ENCODE measurements at regions not wholly inside any gene's neighbourhood (a gene's known extent, or its start where the extent isn't known, plus 50 kb on each side); places are given as distances from the start of the nearest gene placed in this dataset.

DNA sequence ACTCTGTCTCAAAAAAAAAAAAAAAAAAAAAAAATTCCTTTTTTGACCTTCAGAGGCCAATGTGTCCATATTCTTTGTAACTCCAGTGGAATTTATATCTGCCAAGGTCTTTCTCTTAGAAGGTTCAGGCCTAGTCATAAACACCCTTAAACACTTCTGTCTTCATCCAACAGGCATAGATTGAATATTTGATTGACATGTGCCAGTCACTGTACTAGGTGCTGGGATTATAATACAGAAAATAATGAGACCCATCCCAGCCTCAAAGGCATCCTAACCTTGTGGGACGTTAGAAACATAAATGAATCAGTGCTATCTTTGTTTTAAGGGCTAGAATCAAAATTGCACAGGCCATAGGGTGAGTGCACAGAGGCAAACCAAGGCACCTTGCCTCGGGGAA lies 62.9 kb upstream of the SERBP1 start (continued):
- no peak for TF ChIP-seq RCOR1 (conservative IDR thresholded peaks at IDR 0.05; ENCODE audit: low read depth, low read length)
- no peak for TF ChIP-seq NR2F1 (conservative IDR thresholded peaks at IDR 0.05)
- TF ChIP-seq, protein P1, sequence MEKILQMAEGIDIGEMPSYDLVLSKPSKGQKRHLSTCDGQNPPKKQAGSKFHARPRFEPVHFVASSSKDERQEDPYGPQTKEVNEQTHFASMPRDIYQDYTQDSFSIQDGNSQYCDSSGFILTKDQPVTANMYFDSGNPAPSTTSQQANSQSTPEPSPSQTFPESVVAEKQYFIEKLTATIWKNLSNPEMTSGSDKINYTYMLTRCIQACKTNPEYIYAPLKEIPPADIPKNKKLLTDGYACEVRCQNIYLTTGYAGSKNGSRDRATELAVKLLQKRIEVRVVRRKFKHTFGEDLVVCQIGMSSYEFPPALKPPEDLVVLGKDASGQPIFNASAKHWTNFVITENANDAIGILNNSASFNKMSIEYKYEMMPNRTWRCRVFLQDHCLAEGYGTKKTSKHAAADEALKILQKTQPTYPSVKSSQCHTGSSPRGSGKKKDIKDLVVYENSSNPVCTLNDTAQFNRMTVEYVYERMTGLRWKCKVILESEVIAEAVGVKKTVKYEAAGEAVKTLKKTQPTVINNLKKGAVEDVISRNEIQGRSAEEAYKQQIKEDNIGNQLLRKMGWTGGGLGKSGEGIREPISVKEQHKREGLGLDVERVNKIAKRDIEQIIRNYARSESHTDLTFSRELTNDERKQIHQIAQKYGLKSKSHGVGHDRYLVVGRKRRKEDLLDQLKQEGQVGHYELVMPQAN (conservative IDR thresholded peaks at IDR 0.05) = no peak
- TF ChIP-seq NFYB (IDR thresholded peaks at IDR 0.05; ENCODE audit: insufficient read depth, low read depth, low read length) = no peak

DNA sequence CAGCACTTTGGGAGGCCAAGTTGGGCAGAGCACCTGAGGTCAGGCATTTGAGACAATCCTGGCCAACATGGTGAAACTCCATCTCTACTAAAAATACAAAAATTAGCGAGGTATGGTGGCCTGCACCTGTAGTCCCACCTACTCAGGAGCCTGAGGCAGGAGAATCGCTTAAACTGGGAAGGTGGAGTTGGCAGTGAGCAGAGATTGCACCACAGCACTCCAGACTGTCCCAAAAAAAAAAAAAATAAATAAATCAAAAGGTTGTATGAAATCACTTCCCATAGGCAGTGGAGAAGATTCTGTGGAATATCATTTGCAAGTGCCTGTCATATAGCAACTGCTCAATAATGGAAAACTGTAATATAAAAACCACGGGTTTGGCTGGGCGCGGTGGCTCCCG lies 65.1 kb upstream of the SERBP1 start:
- Histone ChIP-seq H3K9ac (ENCODE audit: control insufficient read depth, insufficient read depth, low read length) (no peak overlapping the region), H3K4me1 (ENCODE audit: control insufficient read depth, insufficient read depth, low read length) (no peaks in the 10 kb centered on the region), H2AFZ (ENCODE audit: control insufficient read depth, low read depth, low read length) (no peak overlapping the region), H3K27ac (ENCODE audit: control insufficient read depth, insufficient read depth) (no peak overlapping the region), H3K36me3 (ENCODE audit: control insufficient read depth in 2 of 2, insufficient read depth in 2 of 2, low read length in 1 of 2) (no peaks in the 10 kb centered on the region), H4K20me1 (ENCODE audit: control insufficient read depth, insufficient read depth) (no peaks in the 10 kb centered on the region), H3K9me3 (replicated peaks; ENCODE audit: control insufficient read depth, insufficient read depth, low read length) (no peaks in the 10 kb centered on the region), H3K79me2 (ENCODE audit: control insufficient read depth, insufficient read depth, low read length) (no peaks in the 10 kb centered on the region), H3K4me2 (ENCODE audit: control insufficient read depth, insufficient read depth) (no peak overlapping the region), H3K4me3 (no peak overlapping the region), H3K27me3 (replicated peaks in 1 of 2; ENCODE audit: control insufficient read depth in 2 of 2, insufficient read depth in 2 of 2, low read length in 1 of 2) (no peaks in the 10 kb centered on the region)
- CTCF ChIA-PET = interaction anchor here (1.5 to 12.6 kb wide), 3 partner anchors 9 to 351 kb away, joined by 5 to 87 read pairs (median 8); no protein-coding TSS in a partner anchor
- intact Hi-C loops (cut with micrococcal nuclease; ENCODE audit: unreplicated experiment) = no loop called here
- no peak for ATAC-seq
- POLR2A ChIA-PET = no interaction called here
- BruUV-seq (replicated peaks) = no TSS peak
- 57% methylated on average over 6 of the region's 6 CpGs for WGBS (ENCODE audit: insufficient coverage, insufficient replicate concordance, low lambda C conversion rate, missing lambda C conversion rate)
- SMC1A ChIA-PET (ENCODE audit: uncharacterized antibody, unreplicated experiment) = interaction anchor here (0.6 to 2.4 kb wide), 2 partner anchors 70 to 261 kb away, joined by 3 to 7 read pairs; no protein-coding TSS in a partner anchor
- FAIRE-seq = no peak
- DNase-seq (ENCODE audit: low read depth, low spot score) = no peak
- TF ChIP-seq, protein P2, sequence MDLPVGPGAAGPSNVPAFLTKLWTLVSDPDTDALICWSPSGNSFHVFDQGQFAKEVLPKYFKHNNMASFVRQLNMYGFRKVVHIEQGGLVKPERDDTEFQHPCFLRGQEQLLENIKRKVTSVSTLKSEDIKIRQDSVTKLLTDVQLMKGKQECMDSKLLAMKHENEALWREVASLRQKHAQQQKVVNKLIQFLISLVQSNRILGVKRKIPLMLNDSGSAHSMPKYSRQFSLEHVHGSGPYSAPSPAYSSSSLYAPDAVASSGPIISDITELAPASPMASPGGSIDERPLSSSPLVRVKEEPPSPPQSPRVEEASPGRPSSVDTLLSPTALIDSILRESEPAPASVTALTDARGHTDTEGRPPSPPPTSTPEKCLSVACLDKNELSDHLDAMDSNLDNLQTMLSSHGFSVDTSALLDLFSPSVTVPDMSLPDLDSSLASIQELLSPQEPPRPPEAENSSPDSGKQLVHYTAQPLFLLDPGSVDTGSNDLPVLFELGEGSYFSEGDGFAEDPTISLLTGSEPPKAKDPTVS (IDR thresholded peaks at IDR 0.05; ENCODE audit: low read depth, low read length) = no peak
- TF ChIP-seq JUNB (IDR thresholded peaks at IDR 0.05) = no peak
- no peak for TF ChIP-seq ZBTB4 (CRISPR knock-in tag; IDR thresholded peaks at IDR 0.05)
- RAD21 ChIA-PET (ENCODE audit: unreplicated experiment) = no interaction called here
- in situ Hi-C loops (cut with MboI) = loop anchor here (25.0 kb wide), 1 partner anchor 733 kb away; the partner anchor contains the start of gene DYNLT5

All from GM12878 (cell line).